ENCODE measurements at regions not wholly inside any gene's neighbourhood (a gene's known extent, or its start where the extent isn't known, plus 50 kb on each side); places are given as distances from the start of the nearest gene placed in this dataset.

- TF ChIP-seq, protein P1, sequence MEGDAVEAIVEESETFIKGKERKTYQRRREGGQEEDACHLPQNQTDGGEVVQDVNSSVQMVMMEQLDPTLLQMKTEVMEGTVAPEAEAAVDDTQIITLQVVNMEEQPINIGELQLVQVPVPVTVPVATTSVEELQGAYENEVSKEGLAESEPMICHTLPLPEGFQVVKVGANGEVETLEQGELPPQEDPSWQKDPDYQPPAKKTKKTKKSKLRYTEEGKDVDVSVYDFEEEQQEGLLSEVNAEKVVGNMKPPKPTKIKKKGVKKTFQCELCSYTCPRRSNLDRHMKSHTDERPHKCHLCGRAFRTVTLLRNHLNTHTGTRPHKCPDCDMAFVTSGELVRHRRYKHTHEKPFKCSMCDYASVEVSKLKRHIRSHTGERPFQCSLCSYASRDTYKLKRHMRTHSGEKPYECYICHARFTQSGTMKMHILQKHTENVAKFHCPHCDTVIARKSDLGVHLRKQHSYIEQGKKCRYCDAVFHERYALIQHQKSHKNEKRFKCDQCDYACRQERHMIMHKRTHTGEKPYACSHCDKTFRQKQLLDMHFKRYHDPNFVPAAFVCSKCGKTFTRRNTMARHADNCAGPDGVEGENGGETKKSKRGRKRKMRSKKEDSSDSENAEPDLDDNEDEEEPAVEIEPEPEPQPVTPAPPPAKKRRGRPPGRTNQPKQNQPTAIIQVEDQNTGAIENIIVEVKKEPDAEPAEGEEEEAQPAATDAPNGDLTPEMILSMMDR (IDR thresholded peaks at IDR 0.05) = no peak
Measured at GRCh38 chr11:92053216-92053615, 171.4 kb upstream of the FAT3 start.

DNA sequence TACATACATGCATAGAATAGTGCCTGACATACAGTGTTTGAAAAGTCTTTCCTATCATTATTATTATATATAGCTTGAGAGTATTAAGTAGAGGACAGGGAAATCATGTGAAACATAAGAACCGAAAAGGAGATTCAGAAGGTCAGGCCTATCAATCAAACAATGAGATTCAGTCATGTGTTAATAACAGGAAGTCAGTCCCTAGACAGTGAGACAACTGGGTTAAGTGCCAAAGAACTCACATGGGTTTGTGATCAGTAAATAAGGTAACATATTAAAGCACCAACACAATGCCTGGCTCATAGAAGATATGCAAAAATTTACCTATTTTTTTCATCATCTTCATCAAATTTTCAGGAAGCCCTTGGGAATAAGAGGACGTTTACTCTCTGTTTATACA lies 174.3 kb upstream of the FAT3 start:
- TF ChIP-seq, protein P1 (IDR thresholded peaks at IDR 0.05) = no peak

GRCh38 chr11:92048415-92048814 lies 176.2 kb upstream of the FAT3 start:
- TF ChIP-seq, protein P1 (IDR thresholded peaks at IDR 0.05) = no peak

- TF ChIP-seq, protein P1 (IDR thresholded peaks at IDR 0.05) = no peak
Measured at GRCh38 chr11:92046103-92046502, 178.5 kb upstream of the FAT3 start.

GRCh38 chr11:92045301-92045700 lies 179.3 kb upstream of the FAT3 start:
- TF ChIP-seq, protein P1 (IDR thresholded peaks at IDR 0.05) = no peak

DNA sequence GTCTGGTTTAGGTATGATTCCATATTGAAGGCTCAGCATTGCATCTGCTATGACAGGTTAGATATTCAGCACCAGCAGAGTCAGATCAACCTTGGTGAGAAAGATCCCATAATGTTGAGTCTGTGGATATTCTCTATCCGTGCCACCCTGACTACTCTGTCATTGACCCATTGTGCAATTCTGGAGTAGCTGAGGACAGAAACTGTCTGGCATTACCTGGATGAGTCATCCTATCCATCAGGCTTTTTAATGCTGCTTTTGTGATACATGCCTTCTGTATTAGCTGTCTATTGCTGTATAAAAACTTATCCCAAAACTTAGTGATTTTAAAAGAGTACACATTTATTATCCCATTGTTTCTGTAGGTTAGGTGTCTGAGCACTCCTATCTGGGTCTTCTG lies 189.1 kb upstream of the FAT3 start:
- TF ChIP-seq, protein P1 (IDR thresholded peaks at IDR 0.05) = no peak

- TF ChIP-seq, protein P1 (IDR thresholded peaks at IDR 0.05) = no peak
Measured at GRCh38 chr11:92026664-92027063, 198.0 kb upstream of the FAT3 start.

GRCh38 chr11:92024788-92025187 lies 199.8 kb upstream of the FAT3 start:
- TF ChIP-seq, protein P1 (IDR thresholded peaks at IDR 0.05) = no peak

All from LNCAP (cell line).